Activated gamma-delta T cell treated with Interleukin-2 at 50 U/mL for 16 hours (primary cell): ENCODE measurements at regions not wholly inside any gene's neighbourhood (a gene's known extent, or its start where the extent isn't known, plus 50 kb on each side); places are given as distances from the start of the nearest gene placed in this dataset.

ENCODE experiments used
- DNase-seq: peaks from one replicate; pipeline ENCODE4 v3.0.0-alpha.2; 2020

GRCh38 chr15:70169147-70169546 is 71.4 kb upstream of the TLE3 start:
- DNase-seq: no peak

DNA sequence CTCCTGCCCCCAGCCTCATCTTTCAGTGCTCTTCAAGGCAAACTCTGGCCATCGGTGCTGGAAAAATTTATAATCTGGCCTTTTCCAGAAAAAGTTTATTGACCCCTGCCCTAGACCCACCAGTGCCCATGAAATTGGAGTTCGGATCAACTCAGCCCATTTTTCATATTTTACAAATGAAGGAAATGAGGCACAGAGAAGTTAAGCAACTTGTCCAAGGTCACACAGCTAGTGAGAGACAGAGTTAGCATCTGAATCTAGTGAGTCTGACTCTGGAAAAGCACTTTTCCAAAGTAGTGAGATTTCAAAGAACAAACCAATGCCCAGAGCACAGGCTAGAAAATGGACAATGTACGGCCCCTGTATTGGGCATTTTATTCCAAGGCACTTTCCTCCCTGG is 69.4 kb upstream of the TLE3 start:
- DNase-seq: no peak

DNA sequence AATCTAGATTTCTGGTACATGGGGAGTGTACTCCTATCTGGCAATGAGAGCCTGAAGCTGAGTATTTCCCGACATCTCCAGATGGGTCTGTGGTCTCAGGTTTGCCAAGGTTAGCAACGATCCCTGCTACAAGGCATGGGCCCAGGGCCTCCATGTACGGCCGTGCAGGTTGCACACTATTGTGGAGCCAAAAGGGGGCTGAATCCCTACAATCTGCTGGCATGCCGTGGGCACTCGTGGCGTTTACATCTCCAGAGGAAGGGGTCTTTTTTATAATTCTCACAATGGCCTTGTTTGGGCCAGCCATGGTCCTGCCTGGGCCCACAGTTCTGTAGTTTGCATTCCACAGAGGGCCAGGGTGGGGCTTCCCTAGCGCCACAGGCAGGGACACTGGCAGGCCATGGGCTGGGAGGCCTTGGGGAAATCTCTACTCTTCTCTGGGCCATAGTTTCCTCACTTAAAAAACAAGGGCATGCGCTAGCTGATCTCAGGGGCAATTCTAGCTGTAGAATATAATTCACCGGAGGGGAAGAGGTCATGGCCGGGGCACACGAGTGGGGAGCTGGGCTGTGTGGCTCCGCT is 68.9 kb upstream of the TLE3 start:
- no peak for DNase-seq

GRCh38 chr15:70165716-70166284 is 68.1 kb upstream of the TLE3 start:
- DNase-seq: no peak

DNA sequence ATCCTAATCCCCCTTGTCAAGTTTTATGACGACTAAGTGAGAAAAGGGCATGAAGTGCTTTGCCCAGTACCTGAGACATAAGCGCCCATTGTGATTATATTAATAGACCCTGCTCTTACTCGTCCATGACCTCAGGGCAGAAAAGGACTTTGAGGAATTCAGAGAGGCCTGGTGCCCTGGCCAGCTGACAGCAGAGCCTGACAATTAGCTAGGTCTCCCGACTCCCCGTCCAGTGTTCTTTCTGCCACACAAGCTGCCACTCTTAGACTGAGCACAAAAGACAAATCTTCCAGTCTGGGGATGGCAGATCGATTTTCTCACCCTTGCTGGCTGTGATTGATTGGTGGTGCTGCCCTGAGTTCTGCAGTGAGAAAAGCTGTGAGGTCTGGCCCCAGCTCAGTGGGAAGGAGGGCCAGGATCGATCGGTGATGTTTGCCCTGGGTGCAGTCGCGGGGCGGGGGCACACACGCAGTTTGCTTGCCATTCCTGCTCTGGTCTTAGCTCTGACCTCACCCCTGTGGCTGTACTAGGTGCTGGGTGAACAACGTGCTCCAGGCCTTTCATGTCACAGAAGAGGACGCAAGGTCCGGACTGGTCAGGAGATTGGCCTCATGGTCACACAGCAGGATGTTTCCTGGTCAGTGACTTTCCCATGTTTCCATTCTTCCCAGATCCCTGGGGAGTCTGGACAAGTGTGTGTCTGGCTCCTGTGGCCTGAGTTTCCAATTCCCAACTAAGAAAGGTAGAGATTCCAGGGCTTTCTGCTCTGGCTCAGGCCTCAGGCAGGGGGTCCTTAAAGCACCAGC is 67.4 kb upstream of the TLE3 start:
- DNase-seq: no peak

- no peak for DNase-seq
Observed at GRCh38 chr15:70164156-70164900, 66.6 kb upstream of the TLE3 start.

GRCh38 chr15:70160803-70161565 is 63.3 kb upstream of the TLE3 start:
- no peak for DNase-seq

GRCh38 chr15:70160267-70160666 is 62.5 kb upstream of the TLE3 start:
- DNase-seq: no peak

DNA sequence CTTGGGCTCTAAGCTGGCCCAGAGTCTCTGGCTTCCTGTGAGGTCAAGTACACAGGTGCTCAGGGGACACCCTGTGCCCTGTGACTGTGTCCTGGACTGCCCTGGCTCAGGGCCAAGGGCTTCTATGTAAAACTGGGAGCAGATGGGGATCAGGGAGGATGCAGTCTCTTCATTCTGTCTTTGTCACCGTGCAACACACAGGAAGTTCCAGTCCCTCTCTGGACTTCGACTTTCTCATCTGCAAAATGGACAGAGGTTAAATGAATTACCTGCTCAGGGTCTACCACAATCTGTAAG is 61.9 kb upstream of the TLE3 start:
- no peak for DNase-seq

GRCh38 chr15:70159001-70159712 is 61.4 kb upstream of the TLE3 start:
- no peak for DNase-seq

DNA sequence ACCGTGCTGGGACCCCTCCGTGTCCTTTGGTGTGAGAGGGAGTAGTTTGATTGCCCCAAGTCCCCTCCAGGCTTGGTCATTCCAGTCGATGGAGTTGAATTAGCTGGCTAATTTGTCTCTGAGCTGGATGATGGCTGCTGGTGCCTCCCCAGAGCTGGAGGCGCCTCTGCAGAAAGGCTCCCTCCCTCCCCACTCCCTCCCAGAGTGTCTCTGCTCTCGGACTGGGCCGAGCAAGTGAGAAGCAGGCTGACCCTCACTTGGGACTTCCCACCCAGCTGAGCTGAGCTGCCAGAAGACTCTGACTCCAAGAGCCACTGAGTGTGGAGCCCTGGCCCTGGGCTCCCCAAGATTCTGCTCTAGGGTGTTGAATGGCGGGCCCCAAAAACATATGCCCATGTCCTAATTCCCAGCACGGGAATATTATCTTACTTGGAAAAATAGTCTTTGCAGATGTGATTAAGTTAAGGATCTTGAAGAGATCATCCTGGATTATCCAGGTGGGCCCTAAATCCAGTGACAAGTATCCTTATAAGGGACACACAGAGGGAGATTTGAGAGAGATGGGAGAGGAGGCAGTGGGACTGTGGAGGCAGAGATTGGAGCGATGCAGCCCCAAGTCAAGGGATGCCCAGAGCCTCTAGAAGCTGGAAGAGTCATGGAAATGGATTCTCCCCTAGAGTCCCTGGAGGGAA is 60.7 kb upstream of the TLE3 start:
- DNase-seq: no peak

DNA sequence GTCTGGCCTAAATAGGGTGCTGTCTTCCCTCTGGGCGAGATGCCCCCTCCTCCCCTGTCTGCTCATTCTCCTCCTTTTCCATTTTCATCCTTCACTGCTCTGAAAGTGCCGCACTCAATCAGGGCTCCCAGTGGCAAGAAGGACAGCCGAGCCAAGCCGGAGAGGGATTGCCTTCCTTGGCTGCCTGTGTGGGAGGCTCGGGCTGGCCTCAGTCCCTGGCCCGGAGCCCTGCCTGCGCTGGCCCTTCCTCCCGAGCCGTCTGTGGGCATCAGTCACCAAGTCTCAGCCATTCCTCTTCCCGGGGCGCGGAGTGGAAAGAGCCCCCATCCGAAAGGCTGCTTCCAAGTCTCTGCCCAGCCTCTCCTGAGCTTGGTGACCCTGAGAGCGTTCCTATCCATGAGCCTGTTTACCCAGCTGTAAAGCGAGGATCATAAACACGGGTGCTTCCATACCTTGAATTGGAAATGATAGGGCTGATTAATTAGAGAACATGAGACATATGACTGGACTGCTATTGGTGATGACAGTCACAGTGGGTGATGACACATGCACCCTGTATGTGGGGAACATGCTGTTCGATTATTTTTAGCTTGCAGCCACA is 59.1 kb upstream of the TLE3 start:
- no peak for DNase-seq

DNA sequence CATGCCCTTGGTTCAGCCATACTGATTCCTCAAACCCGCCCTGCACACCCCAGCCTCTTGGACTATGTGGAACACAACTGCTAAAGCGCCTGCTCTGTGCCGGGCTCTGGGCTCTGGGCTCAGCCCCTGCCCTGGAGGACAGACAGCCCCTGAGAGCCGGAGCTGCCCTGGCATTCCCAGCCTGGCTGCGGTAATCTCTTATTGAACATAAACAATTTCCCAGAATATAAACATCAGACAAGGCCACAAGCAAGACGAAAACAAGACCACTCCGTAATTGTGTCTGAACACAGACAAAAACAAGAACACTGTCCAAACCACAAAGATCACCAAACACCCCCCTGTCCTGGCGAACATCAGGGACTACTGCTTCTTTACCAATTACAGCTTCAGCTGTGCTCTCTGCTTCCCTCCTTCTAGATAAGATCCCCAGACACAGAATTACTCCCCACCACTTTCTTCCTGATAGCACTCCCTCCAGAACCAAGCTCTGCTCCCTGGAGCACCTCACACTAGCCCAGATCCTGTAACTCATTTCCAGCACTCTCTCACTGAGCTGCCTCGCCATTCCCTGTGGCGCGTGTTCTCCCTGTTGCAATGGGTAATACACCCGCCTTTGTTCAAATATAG is 57.1 kb upstream of the TLE3 start:
- no peak for DNase-seq

GRCh38 chr15:70153921-70154717 is 56.4 kb upstream of the TLE3 start:
- DNase-seq: no peak

GRCh38 chr15:70152070-70152480 is 54.4 kb upstream of the TLE3 start:
- DNase-seq: no peak

- no peak for DNase-seq
Observed at GRCh38 chr15:70151462-70151861, 53.7 kb upstream of the TLE3 start.

GRCh38 chr15:70151003-70151402 is 53.3 kb upstream of the TLE3 start:
- DNase-seq: no peak

- no peak for DNase-seq
Observed at GRCh38 chr15:70150405-70150747, 52.7 kb upstream of the TLE3 start.

- DNase-seq: no peak
Observed at GRCh38 chr15:70149667-70150404, 52.1 kb upstream of the TLE3 start.
